ENCODE measurements at regions not wholly inside any gene's neighbourhood (a gene's known extent, or its start where the extent isn't known, plus 50 kb on each side); places are given as distances from the start of the nearest gene placed in this dataset.

DNA sequence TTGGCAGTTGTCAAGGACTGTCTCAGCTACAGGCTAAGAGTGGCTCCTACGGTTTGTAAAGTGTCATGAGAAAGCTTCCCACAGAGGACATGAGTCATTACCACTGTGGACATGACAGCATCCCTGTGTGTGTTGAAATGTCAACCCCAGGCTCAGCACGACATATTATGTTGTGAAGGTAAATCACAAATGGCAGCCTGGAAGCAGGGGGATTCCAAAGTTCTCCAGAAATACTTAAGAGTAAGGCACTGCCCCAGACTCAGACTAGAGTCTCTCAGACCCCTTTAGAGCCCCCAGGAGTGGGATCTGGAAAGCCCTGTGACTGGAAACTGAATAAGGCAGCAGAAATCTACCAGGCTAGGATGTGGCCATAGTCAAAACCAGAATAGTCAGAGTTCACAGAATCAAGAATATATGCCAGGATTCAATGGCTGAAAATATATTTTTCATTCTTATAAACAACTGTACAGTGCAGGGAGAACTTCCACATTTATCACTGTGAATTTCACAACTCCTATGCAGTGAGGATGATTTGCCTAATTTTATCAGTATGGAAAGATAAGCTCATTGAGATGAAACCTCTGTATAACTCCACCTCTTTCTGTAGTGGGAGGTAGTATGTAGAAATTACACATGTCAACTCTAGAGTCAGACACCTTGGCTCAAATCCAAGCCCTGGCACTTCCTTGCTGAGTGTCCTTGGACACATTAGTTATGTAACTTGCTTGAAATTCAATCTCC lies 237.1 kb upstream of the CFAP20DC start:
- no peak overlapping the region for H3K9ac ChIP-seq (ENCODE audit: low read depth in 1 of 2, low read length in 2 of 2)
- no peaks in the 10 kb centered on the region for H3K4me1 ChIP-seq (ENCODE audit: control insufficient read depth in 4 of 4, insufficient read depth in 4 of 4, low read length in 3 of 4)
- peaks cover 0 to 3% (median 0%) of the 10 kb centered on the region in 4 donors for H3K9me3 ChIP-seq (ENCODE audit: control insufficient read depth in 4 of 4, low read length in 3 of 4)
- no peak overlapping the region for H3K27ac ChIP-seq (ENCODE audit: low read depth in 1 of 2, low read length in 2 of 2)
- H3K4me3 ChIP-seq (ENCODE audit: low read depth in 1 of 3, low read length in 3 of 3), result no peak overlapping the region
- peaks cover 0 to 4% (median 0%) of the 10 kb centered on the region in 4 donors for H3K27me3 ChIP-seq (ENCODE audit: control insufficient read depth in 4 of 4, insufficient read depth in 4 of 4, low read length in 3 of 4)
- no peaks in the 10 kb centered on the region for H3K36me3 ChIP-seq (ENCODE audit: control insufficient read depth in 4 of 4, insufficient read depth in 3 of 4, low read depth in 1 of 4, low read length in 3 of 4)
- WGBS, result 69% methylated on average over 2 of the region's 2 CpGs
- TF ChIP-seq TAF1 (conservative IDR thresholded peaks at IDR 0.05) (no peak), HNF4G (IDR thresholded peaks at IDR 0.05) (no peak), SP1 (IDR thresholded peaks at IDR 0.05) (no peak), FOXA2 (IDR thresholded peaks at IDR 0.05) (no peak), HNF4A (conservative IDR thresholded peaks at IDR 0.05) (no peak)
- TF ChIP-seq, protein P1, sequence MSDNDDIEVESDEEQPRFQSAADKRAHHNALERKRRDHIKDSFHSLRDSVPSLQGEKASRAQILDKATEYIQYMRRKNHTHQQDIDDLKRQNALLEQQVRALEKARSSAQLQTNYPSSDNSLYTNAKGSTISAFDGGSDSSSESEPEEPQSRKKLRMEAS (IDR thresholded peaks at IDR 0.05), result no peak
- TF ChIP-seq, protein P2, sequence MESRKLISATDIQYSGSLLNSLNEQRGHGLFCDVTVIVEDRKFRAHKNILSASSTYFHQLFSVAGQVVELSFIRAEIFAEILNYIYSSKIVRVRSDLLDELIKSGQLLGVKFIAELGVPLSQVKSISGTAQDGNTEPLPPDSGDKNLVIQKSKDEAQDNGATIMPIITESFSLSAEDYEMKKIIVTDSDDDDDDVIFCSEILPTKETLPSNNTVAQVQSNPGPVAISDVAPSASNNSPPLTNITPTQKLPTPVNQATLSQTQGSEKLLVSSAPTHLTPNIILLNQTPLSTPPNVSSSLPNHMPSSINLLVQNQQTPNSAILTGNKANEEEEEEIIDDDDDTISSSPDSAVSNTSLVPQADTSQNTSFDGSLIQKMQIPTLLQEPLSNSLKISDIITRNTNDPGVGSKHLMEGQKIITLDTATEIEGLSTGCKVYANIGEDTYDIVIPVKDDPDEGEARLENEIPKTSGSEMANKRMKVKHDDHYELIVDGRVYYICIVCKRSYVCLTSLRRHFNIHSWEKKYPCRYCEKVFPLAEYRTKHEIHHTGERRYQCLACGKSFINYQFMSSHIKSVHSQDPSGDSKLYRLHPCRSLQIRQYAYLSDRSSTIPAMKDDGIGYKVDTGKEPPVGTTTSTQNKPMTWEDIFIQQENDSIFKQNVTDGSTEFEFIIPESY (IDR thresholded peaks at IDR 0.05), result no peak
- TF ChIP-seq, protein P3, sequence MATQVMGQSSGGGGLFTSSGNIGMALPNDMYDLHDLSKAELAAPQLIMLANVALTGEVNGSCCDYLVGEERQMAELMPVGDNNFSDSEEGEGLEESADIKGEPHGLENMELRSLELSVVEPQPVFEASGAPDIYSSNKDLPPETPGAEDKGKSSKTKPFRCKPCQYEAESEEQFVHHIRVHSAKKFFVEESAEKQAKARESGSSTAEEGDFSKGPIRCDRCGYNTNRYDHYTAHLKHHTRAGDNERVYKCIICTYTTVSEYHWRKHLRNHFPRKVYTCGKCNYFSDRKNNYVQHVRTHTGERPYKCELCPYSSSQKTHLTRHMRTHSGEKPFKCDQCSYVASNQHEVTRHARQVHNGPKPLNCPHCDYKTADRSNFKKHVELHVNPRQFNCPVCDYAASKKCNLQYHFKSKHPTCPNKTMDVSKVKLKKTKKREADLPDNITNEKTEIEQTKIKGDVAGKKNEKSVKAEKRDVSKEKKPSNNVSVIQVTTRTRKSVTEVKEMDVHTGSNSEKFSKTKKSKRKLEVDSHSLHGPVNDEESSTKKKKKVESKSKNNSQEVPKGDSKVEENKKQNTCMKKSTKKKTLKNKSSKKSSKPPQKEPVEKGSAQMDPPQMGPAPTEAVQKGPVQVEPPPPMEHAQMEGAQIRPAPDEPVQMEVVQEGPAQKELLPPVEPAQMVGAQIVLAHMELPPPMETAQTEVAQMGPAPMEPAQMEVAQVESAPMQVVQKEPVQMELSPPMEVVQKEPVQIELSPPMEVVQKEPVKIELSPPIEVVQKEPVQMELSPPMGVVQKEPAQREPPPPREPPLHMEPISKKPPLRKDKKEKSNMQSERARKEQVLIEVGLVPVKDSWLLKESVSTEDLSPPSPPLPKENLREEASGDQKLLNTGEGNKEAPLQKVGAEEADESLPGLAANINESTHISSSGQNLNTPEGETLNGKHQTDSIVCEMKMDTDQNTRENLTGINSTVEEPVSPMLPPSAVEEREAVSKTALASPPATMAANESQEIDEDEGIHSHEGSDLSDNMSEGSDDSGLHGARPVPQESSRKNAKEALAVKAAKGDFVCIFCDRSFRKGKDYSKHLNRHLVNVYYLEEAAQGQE (IDR thresholded peaks at IDR 0.05), result no peak
- DNase-seq (ENCODE audit: low spot score), result no peak

DNA sequence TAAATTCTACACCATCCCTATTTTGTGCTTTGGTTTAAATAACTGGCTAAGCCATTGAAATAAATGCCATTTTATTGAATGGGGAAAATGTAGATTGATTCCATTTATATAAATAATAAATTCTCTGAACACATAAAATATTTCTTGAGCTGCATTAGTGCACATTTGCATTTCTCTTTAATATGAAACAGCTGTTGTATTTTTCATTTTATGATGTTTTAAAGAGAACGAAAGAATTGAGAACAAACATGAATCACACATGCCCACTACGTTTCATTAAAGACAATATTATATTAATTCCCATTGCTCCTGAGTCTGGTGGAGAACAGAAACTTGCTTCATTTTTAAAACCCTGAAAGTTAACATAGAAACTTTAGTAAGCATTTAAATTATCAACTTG lies 235.7 kb upstream of the CFAP20DC start:
- Histone ChIP-seq H3K9me3 (ENCODE audit: control insufficient read depth in 4 of 4, low read length in 3 of 4) (peaks cover 0 to 3% (median 0%) of the 10 kb centered on the region in 4 donors), H3K9ac (ENCODE audit: low read depth in 1 of 2, low read length in 2 of 2) (no peak overlapping the region), H3K4me3 (ENCODE audit: low read depth in 1 of 3, low read length in 3 of 3) (no peak overlapping the region), H3K4me1 (ENCODE audit: control insufficient read depth in 4 of 4, insufficient read depth in 4 of 4, low read length in 3 of 4) (no peaks in the 10 kb centered on the region), H3K27ac (ENCODE audit: low read depth in 1 of 2, low read length in 2 of 2) (no peak overlapping the region), H3K27me3 (ENCODE audit: control insufficient read depth in 4 of 4, insufficient read depth in 4 of 4, low read length in 3 of 4) (peaks cover 0 to 4% (median 0%) of the 10 kb centered on the region in 4 donors), H3K36me3 (ENCODE audit: control insufficient read depth in 4 of 4, insufficient read depth in 3 of 4, low read depth in 1 of 4, low read length in 3 of 4) (no peaks in the 10 kb centered on the region)
- no peak for DNase-seq (ENCODE audit: low spot score)
- 86% methylated on average over 2 of the region's 2 CpGs for WGBS
- TF ChIP-seq HNF4A (conservative IDR thresholded peaks at IDR 0.05) (no peak), EGR1 (IDR thresholded peaks at IDR 0.05; ENCODE audit: low read depth in 2 of 2) (no peak)

DNA sequence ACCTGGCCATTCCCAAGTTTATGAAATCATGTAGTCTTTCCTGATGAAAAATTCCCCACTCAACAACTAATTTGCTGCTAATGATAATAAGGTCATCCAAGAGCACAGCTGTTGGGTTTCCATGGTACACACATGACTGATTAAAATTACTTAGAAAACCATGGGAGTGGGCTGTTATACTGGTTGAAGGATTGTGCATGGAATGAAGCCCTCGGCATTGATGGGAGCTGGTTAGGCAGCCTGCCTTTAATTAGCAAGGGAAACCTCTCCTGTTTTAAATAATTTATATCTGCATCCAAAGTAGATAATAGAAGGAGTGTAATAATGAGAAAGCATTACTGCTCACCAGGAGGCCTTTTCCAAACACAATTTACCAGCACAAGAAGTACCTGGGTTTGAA lies 235.1 kb upstream of the CFAP20DC start:
- no peak for DNase-seq (ENCODE audit: low spot score)
- H3K4me3 ChIP-seq (ENCODE audit: low read depth in 1 of 3, low read length in 3 of 3), result no peak overlapping the region
- H3K9ac ChIP-seq (ENCODE audit: low read depth in 1 of 2, low read length in 2 of 2), result no peak overlapping the region
- H3K27ac ChIP-seq (ENCODE audit: low read depth in 1 of 2, low read length in 2 of 2), result no peak overlapping the region
- H3K4me1 ChIP-seq (ENCODE audit: control insufficient read depth in 4 of 4, insufficient read depth in 4 of 4, low read length in 3 of 4), result no peaks in the 10 kb centered on the region
- whole genome bisulfite sequencing, result 85% methylated on average over 1 of the region's 1 CpG
- no peaks in the 10 kb centered on the region for H3K36me3 ChIP-seq (ENCODE audit: control insufficient read depth in 4 of 4, insufficient read depth in 3 of 4, low read depth in 1 of 4, low read length in 3 of 4)
- H3K9me3 ChIP-seq (ENCODE audit: control insufficient read depth in 4 of 4, low read length in 3 of 4), result peaks cover 0 to 3% (median 0%) of the 10 kb centered on the region in 4 donors
- TF ChIP-seq, protein P4, sequence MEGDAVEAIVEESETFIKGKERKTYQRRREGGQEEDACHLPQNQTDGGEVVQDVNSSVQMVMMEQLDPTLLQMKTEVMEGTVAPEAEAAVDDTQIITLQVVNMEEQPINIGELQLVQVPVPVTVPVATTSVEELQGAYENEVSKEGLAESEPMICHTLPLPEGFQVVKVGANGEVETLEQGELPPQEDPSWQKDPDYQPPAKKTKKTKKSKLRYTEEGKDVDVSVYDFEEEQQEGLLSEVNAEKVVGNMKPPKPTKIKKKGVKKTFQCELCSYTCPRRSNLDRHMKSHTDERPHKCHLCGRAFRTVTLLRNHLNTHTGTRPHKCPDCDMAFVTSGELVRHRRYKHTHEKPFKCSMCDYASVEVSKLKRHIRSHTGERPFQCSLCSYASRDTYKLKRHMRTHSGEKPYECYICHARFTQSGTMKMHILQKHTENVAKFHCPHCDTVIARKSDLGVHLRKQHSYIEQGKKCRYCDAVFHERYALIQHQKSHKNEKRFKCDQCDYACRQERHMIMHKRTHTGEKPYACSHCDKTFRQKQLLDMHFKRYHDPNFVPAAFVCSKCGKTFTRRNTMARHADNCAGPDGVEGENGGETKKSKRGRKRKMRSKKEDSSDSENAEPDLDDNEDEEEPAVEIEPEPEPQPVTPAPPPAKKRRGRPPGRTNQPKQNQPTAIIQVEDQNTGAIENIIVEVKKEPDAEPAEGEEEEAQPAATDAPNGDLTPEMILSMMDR (IDR thresholded peaks at IDR 0.05; ENCODE audit: low read depth, low read length, missing input control), result no peak
- TF ChIP-seq RAD21 (IDR thresholded peaks at IDR 0.05) (no peak), FOXA2 (IDR thresholded peaks at IDR 0.05) (no peak), SP1 (IDR thresholded peaks at IDR 0.05) (no peak)
- H3K27me3 ChIP-seq (ENCODE audit: control insufficient read depth in 4 of 4, insufficient read depth in 4 of 4, low read length in 3 of 4), result peaks cover 0 to 4% (median 0%) of the 10 kb centered on the region in 4 donors
